Tibial nerve (tissue), 3 donors: ENCODE measurements at regions not wholly inside any gene's neighbourhood (a gene's known extent, or its start where the extent isn't known, plus 50 kb on each side); places are given as distances from the start of the nearest gene placed in this dataset.

Experiments used
- CTCF ChIP-seq, 5 experiments: fragments of 200-600 bp in 3 of 5; fragments of 450-650 bp in 2 of 5; sonication (generic) in 3 of 5; IDR thresholded peaks; one replicate each; pipeline ENCODE4 v1.5.1; 2016 to 2019; ENCODE audit warnings: antibody characterized with exemption in 5 of 5, mild to moderate bottlenecking in 3 of 5, moderate library complexity in 2 of 5
- POLR2A ChIP-seq, 2 donors: fragments of 450-650 bp; IDR thresholded peaks; one replicate each; pipeline ENCODE4 v1.6.1; 2017; ENCODE audit warnings: antibody characterized with exemption in 2 of 2, mild to moderate bottlenecking in 2 of 2, moderate library complexity in 2 of 2

GRCh38 chr6:117204903-117205302 lies 60.5 kb upstream of the VGLL2 start:
- no peak for TF ChIP-seq CTCF (IDR thresholded peaks at IDR 0.05)
- TF ChIP-seq POLR2A (IDR thresholded peaks at IDR 0.05) = no peak
